GM13977 (cell line): ENCODE measurements at regions not wholly inside any gene's neighbourhood (a gene's known extent, or its start where the extent isn't known, plus 50 kb on each side); places are given as distances from the start of the nearest gene placed in this dataset.

Experiments
- DNase-seq: peaks from one replicate; pipeline ENCODE4 v3.0.0; 2012; ENCODE audit warnings: low spot score
- CTCF ChIP-seq: IDR thresholded peaks from 2 replicates; pipeline ENCODE4 v1.5.1; 2012; ENCODE audit warnings: mild to moderate bottlenecking, control low read depth; ENCODE audit not compliant: insufficient read depth; ENCODE audit errors: extremely low read depth, missing control alignments
- in situ Hi-C: fragments of 300-500 bp; cut with MboI; formaldehyde crosslinking; loops from one replicate; pipeline ENCODE4 v1.12.0; 2022; ENCODE audit warnings: low sequenced_read_pairs, low pct_unique_long_range_greater_than_20kb, mixed read lengths, inconsistent platforms; ENCODE audit not compliant: unreplicated experiment

- no peak for TF ChIP-seq CTCF
- in situ Hi-C loops: no loop called here
- no peak for DNase-seq
Observed at GRCh38 chr6:12379181-12379580, 89.0 kb downstream of the EDN1 start.

GRCh38 chr6:12381587-12381986, 91.4 kb downstream of the EDN1 start:
- in situ Hi-C loops: no loop called here
- DNase-seq: no peak

GRCh38 chr6:12383448-12383847, 93.3 kb downstream of the EDN1 start:
- no peak for TF ChIP-seq CTCF
- peak; percentile 46 for DNase-seq
- in situ Hi-C loops: no loop called here

More at GRCh38 chr6:12381587-12381986, 91.4 kb downstream of the EDN1 start:
- no peak for TF ChIP-seq CTCF

GRCh38 chr6:12384357-12384912, 94.3 kb downstream of the EDN1 start:
- no peak for DNase-seq
- no peak for TF ChIP-seq CTCF
- in situ Hi-C loops: no loop called here

GRCh38 chr6:12385316-12385715, 95.2 kb downstream of the EDN1 start:
- in situ Hi-C loops: no loop called here
- no peak for TF ChIP-seq CTCF
- no peak for DNase-seq

- no peak for DNase-seq
- in situ Hi-C loops: no loop called here
- TF ChIP-seq CTCF: no peak
Observed at GRCh38 chr6:12386816-12387215, 96.7 kb downstream of the EDN1 start.

- no peak for TF ChIP-seq CTCF
- DNase-seq: no peak
Observed at GRCh38 chr6:12391472-12391871, 101.3 kb downstream of the EDN1 start.

More at GRCh38 chr6:12391472-12391871, 101.3 kb downstream of the EDN1 start:
- in situ Hi-C loops: no loop called here
